Muscle of back (tissue), 3 donors: ENCODE measurements at regions not wholly inside any gene's neighbourhood (a gene's known extent, or its start where the extent isn't known, plus 50 kb on each side); places are given as distances from the start of the nearest gene placed in this dataset.
"Not testable (repeated sequence)": the region's sequence is repeated elsewhere in the genome, so short reads cannot be mapped to it uniquely, and the experiment has no call there.

ENCODE experiments used
- DNase-seq, 3 donors: peaks; one replicate each; pipeline versions ENCODE4 v3.0.0 to v3.0.0-alpha.2; 2013

GRCh38 chr10:60569681-60570080 lies 180.0 kb upstream of the ANK3 start:
- no peak for DNase-seq

GRCh38 chr10:60566096-60566495 lies 176.4 kb upstream of the ANK3 start:
- no peak for DNase-seq

GRCh38 chr10:60565492-60565891 lies 175.8 kb upstream of the ANK3 start:
- no peak for DNase-seq

- DNase-seq: no peak
Measured at GRCh38 chr10:60564475-60564874, 174.8 kb upstream of the ANK3 start.

- no peak for DNase-seq
Measured at GRCh38 chr10:60560451-60560850, 170.8 kb upstream of the ANK3 start.

- DNase-seq: no peak
Measured at GRCh38 chr10:60555700-60556099, 166.0 kb upstream of the ANK3 start.

- no peak for DNase-seq
Measured at GRCh38 chr10:60549686-60550085, 160.0 kb upstream of the ANK3 start.

GRCh38 chr10:60542657-60543056 lies 153.0 kb upstream of the ANK3 start:
- no peak for DNase-seq

GRCh38 chr10:60541451-60541850 lies 151.8 kb upstream of the ANK3 start:
- peak in 2 of 3 donors; percentile 9 for DNase-seq

- no peak for DNase-seq
Measured at GRCh38 chr10:60537697-60538096, 148.0 kb upstream of the ANK3 start.

GRCh38 chr10:60536529-60537114 lies 146.9 kb upstream of the ANK3 start:
- DNase-seq: peak in 1 of 3 donors; percentile 27

- no peak for DNase-seq
Measured at GRCh38 chr10:60535427-60535826, 145.8 kb upstream of the ANK3 start.

- DNase-seq: no peak
Measured at GRCh38 chr10:60534761-60535389, 145.2 kb upstream of the ANK3 start.

- no peak for DNase-seq
Measured at GRCh38 chr10:60532696-60533468, 143.2 kb upstream of the ANK3 start.

GRCh38 chr10:60531006-60531405 lies 141.3 kb upstream of the ANK3 start:
- no peak for DNase-seq

GRCh38 chr10:60527676-60528075 lies 138.0 kb upstream of the ANK3 start:
- DNase-seq: no peak

GRCh38 chr10:60525716-60526585 lies 136.3 kb upstream of the ANK3 start:
- peak in 2 of 3 donors; percentile 10 to 34 for DNase-seq

- DNase-seq: peak in 1 of 3 donors; percentile 60
Measured at GRCh38 chr10:60524541-60524940, 134.9 kb upstream of the ANK3 start.

GRCh38 chr10:60523371-60523770 lies 133.7 kb upstream of the ANK3 start:
- not testable (repeated sequence) for DNase-seq

GRCh38 chr10:60522617-60523016 lies 132.9 kb upstream of the ANK3 start:
- no peak for DNase-seq

GRCh38 chr10:60521974-60522405 lies 132.3 kb upstream of the ANK3 start:
- peak; percentile 37 to 80 (median 55) for DNase-seq

GRCh38 chr10:60518745-60519144 lies 129.1 kb upstream of the ANK3 start:
- no peak for DNase-seq
